Brain microvascular endothelial cell (primary cell): ENCODE measurements at regions not wholly inside any gene's neighbourhood (a gene's known extent, or its start where the extent isn't known, plus 50 kb on each side); places are given as distances from the start of the nearest gene placed in this dataset.

Source experiments
- DNase-seq: peaks from one replicate; pipeline ENCODE4 v3.0.0-alpha.2; 2020
- H3K27ac ChIP-seq: fragments of 250-450 bp; sonication (Bioruptor Pico); 2 replicates; pipeline ENCODE4 v1.5.1; 2020; ENCODE audit warnings: mild to moderate bottlenecking, moderate library complexity
- H3K27me3 ChIP-seq: fragments of 250-450 bp; sonication (Bioruptor Pico); replicated peaks from 2 replicates; pipeline ENCODE4 v1.5.1; 2020; ENCODE audit warnings: mild to moderate bottlenecking
- H3K36me3 ChIP-seq: fragments of 250-450 bp; sonication (Bioruptor Pico); replicated peaks from 2 replicates; pipeline ENCODE4 v1.5.1; 2020; ENCODE audit warnings: mild to moderate bottlenecking
- H3K4me3 ChIP-seq: 2 replicates; pipeline ENCODE4 v1.5.1; 2011; ENCODE audit warnings: low read depth, mild to moderate bottlenecking, control low read depth, low read length, moderate library complexity
- in situ Hi-C: cut with HindIII; loops from 2 replicates; pipeline ENCODE4 v1.10.0; 2017; ENCODE audit warnings: low sequenced_read_pairs, low pct_ligation_motif_present
- TF ChIP-seq, protein P1 (sequence below): IDR thresholded peaks from 2 replicates; pipeline ENCODE4 v1.5.1; 2011; ENCODE audit warnings: low read depth, mild to moderate bottlenecking, moderate library complexity, low read length, control low read depth, inconsistent platforms; ENCODE audit errors: missing control alignments

DNA sequence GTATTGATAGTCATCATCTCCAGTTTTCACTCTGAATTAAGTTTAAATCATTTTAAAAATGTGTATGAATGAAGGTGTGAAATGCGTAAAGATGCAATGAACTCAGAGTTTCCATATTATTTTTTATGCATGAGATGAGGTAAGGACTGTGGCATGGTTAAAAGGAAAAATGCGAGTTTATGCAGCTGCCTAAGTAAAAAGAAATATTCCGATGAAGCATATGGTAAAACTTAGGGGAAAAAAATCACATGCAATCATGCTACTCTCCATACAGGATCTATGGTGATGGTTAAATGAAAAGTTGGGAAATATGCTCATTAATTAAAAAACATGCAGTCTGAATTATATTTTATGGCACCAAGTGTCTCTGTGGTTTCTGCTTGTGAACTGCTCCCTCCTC is 77.5 kb upstream of the SP8 start:
- DNase-seq = no peak
- TF ChIP-seq, protein P1, sequence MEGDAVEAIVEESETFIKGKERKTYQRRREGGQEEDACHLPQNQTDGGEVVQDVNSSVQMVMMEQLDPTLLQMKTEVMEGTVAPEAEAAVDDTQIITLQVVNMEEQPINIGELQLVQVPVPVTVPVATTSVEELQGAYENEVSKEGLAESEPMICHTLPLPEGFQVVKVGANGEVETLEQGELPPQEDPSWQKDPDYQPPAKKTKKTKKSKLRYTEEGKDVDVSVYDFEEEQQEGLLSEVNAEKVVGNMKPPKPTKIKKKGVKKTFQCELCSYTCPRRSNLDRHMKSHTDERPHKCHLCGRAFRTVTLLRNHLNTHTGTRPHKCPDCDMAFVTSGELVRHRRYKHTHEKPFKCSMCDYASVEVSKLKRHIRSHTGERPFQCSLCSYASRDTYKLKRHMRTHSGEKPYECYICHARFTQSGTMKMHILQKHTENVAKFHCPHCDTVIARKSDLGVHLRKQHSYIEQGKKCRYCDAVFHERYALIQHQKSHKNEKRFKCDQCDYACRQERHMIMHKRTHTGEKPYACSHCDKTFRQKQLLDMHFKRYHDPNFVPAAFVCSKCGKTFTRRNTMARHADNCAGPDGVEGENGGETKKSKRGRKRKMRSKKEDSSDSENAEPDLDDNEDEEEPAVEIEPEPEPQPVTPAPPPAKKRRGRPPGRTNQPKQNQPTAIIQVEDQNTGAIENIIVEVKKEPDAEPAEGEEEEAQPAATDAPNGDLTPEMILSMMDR = no peak
- Histone ChIP-seq H3K27me3 (no peaks in the 10 kb centered on the region), H3K27ac (no peak overlapping the region), H3K36me3 (no peaks in the 10 kb centered on the region), H3K4me3 (no peak overlapping the region)
- in situ Hi-C loops = no loop called here

DNA sequence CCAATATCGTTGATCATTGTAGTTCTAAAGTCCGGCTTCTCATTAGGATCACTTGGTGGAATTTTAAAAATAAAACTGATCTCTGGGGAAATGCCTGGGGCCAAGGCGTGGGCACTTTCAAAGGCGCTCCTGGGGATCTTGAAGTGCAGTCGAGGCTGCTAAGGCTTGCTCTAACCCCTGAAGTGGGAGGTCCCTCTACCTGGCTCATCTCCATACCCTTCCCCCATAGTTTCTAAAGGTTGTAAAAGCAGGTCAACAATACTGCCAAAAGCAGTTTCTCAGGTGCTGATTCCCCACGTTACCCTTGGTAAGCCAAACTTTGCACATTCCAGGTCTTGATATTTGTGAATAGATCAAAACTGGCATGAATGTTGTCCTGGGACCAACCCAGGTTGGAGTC is 79.0 kb upstream of the SP8 start:
- Histone ChIP-seq H3K27ac (no peak overlapping the region), H3K4me3 (no peak overlapping the region), H3K27me3 (no peaks in the 10 kb centered on the region), H3K36me3 (no peaks in the 10 kb centered on the region)
- in situ Hi-C loops = no loop called here
- TF ChIP-seq, protein P1 = no peak
- no peak for DNase-seq

DNA sequence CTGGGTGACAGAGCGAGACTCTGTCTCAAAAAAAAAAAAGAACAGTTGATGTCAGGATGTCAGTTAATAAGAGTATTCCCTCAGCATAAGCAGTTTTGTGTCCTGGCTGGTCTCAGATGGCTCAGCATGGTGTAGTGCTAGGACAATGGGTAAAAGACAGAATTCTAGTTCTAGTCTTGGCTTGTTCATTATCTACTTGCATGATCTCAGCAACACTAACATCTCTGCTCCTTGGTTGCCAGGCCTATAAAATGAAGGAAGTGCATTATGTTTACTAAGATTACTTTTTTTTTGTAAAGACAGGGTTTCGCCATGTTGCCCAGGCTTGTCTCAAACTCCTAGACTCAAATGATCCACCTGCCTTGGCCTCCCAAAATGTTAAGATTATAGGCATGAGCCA is 84.3 kb upstream of the SP8 start:
- in situ Hi-C loops = no loop called here
- DNase-seq = no peak
- no peak overlapping the region for H3K4me3 ChIP-seq
- H3K36me3 ChIP-seq = no peaks in the 10 kb centered on the region
- H3K27ac ChIP-seq = no peak overlapping the region
- TF ChIP-seq, protein P1 = no peak
- H3K27me3 ChIP-seq = no peaks in the 10 kb centered on the region

DNA sequence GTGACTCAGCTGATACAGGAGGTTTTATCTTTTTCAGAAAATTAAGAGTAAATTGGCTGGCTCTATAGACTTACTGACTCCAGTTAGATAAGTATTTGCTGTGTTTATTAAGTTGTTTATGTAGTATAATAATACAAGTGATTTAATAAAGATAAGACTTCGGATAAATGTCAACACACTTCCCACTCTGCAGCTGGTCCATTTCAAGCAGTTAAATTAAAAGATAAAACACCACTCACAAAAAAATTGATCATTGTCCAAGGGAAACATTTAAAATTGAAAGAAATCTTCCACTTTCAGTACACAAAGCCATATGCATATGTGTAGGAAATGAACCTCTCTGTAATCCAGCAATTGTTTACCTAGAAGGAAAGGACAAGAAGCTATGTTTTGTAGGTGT is 106.1 kb upstream of the SP8 start:
- no peaks in the 10 kb centered on the region for H3K27me3 ChIP-seq
- in situ Hi-C loops = no loop called here
- no peak overlapping the region for H3K27ac ChIP-seq
- no peak overlapping the region for H3K4me3 ChIP-seq
- DNase-seq = no peak
- no peaks in the 10 kb centered on the region for H3K36me3 ChIP-seq
- TF ChIP-seq, protein P1 = no peak

DNA sequence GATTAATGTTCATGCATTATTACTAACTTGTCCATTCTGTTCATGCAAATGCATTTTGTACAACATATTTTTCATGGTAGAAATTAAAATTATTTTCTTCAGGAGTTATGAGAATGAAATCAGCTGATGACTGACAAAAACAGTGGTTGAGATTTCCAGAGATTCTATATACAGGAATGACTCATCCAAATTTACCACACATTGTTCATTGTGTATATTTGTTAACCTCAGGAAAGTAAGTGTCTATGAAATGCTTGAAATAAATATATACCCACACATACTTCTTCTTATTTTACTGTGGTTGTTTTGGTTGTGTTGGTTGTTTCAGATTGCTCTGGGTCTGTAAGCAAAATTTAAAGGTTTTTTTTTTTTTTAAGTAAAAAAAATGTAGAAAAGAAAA is 108.1 kb upstream of the SP8 start:
- in situ Hi-C loops = no loop called here
- H3K27ac ChIP-seq = no peak overlapping the region
- no peak for DNase-seq

DNA sequence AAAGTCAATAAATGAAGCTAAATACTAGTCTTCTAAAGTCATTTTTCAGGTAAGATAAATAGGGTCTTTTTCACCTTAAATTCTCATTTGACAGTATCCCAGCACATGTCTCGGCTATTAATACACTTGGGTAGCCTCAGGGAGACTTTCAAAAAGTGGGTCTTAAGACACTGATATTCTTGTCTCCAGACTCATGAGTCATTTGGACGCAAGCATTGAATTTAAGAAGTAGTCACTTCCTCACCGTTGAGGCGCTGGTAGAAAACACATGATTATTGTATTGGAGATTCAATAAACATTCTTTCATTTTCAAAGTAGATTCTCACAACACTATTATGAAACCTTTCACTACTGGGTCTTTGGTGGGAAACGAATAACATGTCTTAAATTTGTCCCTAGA is 108.9 kb upstream of the SP8 start:
- no peaks in the 10 kb centered on the region for H3K36me3 ChIP-seq
- in situ Hi-C loops = no loop called here
- H3K27ac ChIP-seq = no peak overlapping the region
- no peak for DNase-seq
- no peaks in the 10 kb centered on the region for H3K27me3 ChIP-seq
- H3K4me3 ChIP-seq = no peak overlapping the region
- TF ChIP-seq, protein P1 = no peak

More for the DNA sequence above, 108.1 kb upstream of the SP8 start:
- H3K36me3 ChIP-seq = no peaks in the 10 kb centered on the region
- no peak overlapping the region for H3K4me3 ChIP-seq
- TF ChIP-seq, protein P1 = no peak
- no peaks in the 10 kb centered on the region for H3K27me3 ChIP-seq
